ENCODE measurements at regions not wholly inside any gene's neighbourhood (a gene's known extent, or its start where the extent isn't known, plus 50 kb on each side); places are given as distances from the start of the nearest gene placed in this dataset.
A peak's percentile ranks its signal among the peaks of the same experiment; 100 is the strongest.

GRCh38 chr16:48054881-48055601, 100.8 kb downstream of the ABCC12 start:
- Histone ChIP-seq H3K4me1 (replicated peaks in 1 of 2; ENCODE audit: control insufficient read depth in 2 of 2, insufficient read depth in 2 of 2, low read length in 2 of 2) (no peaks in the 10 kb centered on the region; a peak in 1 of 5 replicates), H3K4me3 (no peak overlapping the region), H3K9me3 (replicated peaks; ENCODE audit: control insufficient read depth, insufficient read depth, low read depth, low read length) (no peaks in the 10 kb centered on the region), H4K20me1 (replicated peaks; ENCODE audit: control insufficient read depth, insufficient read depth, low read length) (no peaks in the 10 kb centered on the region), H3K9ac (ENCODE audit: insufficient read depth in 1 of 2, low read depth in 2 of 2, low read length in 2 of 2) (no peak overlapping the region), H2AFZ (ENCODE audit: low read depth, low read length) (0 out of 2 replicates have a peak overlapping the region, but pooled peaks have one; percentile 14), H3K27ac (ENCODE audit: extremely low read depth, low read depth, low read length) (no peak overlapping the region), H3K27me3 (ENCODE audit: control insufficient read depth in 2 of 2, insufficient read depth in 2 of 2, low read length in 2 of 2) (peaks cover 7 to 17% of the 10 kb centered on the region in 2 experiments; a peak in 3 of 5 replicates), H3K9me1 (ENCODE audit: control insufficient read depth, insufficient read depth, low read length) (no peaks in the 10 kb centered on the region), H3K79me2 (ENCODE audit: control insufficient read depth, insufficient read depth, low read length) (no peaks in the 10 kb centered on the region), H3K4me2 (ENCODE audit: insufficient read depth, low read length) (peak overlapping the region; percentile 34; the same call in 1 of the 2 replicates), H3K36me3 (ENCODE audit: control insufficient read depth, insufficient read depth, low read length) (no peaks in the 10 kb centered on the region)
- DNase-seq (ENCODE audit: extremely low read depth in 1 of 4, low spot score in 3 of 4) (peak; percentile 25 to 46 (median 40)), ATAC-seq (peak; percentile 93), FAIRE-seq (peak; percentile 84)
- 8% methylated on average over 21 of the region's 24 CpGs for WGBS (ENCODE audit: insufficient coverage, low coverage, missing lambda C conversion rate)
- in situ Hi-C loops (cut with MboI) (no loop called here), intact Hi-C loops (cut with micrococcal nuclease) (loop anchor here (5.0 kb wide), 1 partner anchor 913 kb away; the partner anchor contains the start of gene NETO2)
- ChIA-PET CTCF (ENCODE audit: low intra/inter-chr PET ratio) (interaction anchor here (0.7 kb wide), 2 partner anchors 797 to 824 kb away, joined by 3 to 4 read pairs; no protein-coding TSS in a partner anchor), POLR2A (interaction anchor here (0.6 to 0.7 kb wide), 3 partner anchors 9 to 1095 kb away, joined by 3 to 5 read pairs (median 3); no protein-coding TSS in a partner anchor)
- no TSS peak for BruUV-seq (replicated peaks)
- peak; percentile 35 to 59 for TF ChIP-seq RAD21 (CRISPR knock-in tag; conservative IDR thresholded peaks at IDR 0.05 in 1 of 2, IDR thresholded peaks at IDR 0.05 in 1 of 2)
- TF ChIP-seq DEAF1 (CRISPR knock-in tag; IDR thresholded peaks at IDR 0.05) = 0 out of 2 replicates have a peak, but pooled peaks have one; percentile 18
- no peak for TF ChIP-seq ZBED1 (IDR thresholded peaks at IDR 0.05)
- peak; percentile 19; the same call in 1 of the 2 replicates for TF ChIP-seq REST (IDR thresholded peaks at IDR 0.05; ENCODE audit: borderline replicate concordance)
- no peak for TF ChIP-seq REST (CRISPR knock-in tag; IDR thresholded peaks at IDR 0.05; ENCODE audit: low read depth)
- TF ChIP-seq RAD51 (IDR thresholded peaks at IDR 0.05; ENCODE audit: borderline replicate concordance, low read depth) = no peak
- peak; percentile 59 to 88 (median 74) for TF ChIP-seq CTCF (IDR thresholded peaks at IDR 0.05 in 2 of 3, conservative IDR thresholded peaks at IDR 0.05 in 1 of 3; ENCODE audit: insufficient read depth in 2 of 3, low read depth in 1 of 3, low read length in 3 of 3)
- TF ChIP-seq FOXK2 (conservative IDR thresholded peaks at IDR 0.05 in 1 of 2, IDR thresholded peaks at IDR 0.05 in 1 of 2; ENCODE audit: low read depth in 2 of 2) = peak; percentile 44 to 53; a peak in 1 of 4 replicates
